ENCODE measurements at regions not wholly inside any gene's neighbourhood (a gene's known extent, or its start where the extent isn't known, plus 50 kb on each side); places are given as distances from the start of the nearest gene placed in this dataset.

DNA sequence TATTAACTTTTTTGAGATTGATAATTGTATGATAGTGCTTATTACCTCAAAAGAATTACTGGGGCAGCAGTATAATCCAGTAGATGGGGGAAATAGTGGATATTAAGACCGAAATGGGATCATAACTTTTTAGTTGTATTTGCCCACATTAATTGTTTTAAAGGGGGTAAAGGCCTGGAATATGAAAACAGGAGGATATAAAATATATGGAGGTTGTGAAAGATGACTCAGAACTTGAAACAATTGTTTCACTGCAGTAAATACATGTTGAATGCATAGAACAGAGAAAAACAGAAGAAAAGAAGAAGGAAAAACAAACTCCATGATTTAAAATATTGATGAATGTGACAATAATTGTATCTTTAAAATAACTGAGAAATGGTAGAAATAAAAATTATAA, 94.1 kb upstream of the VPREB1 start:
- TF ChIP-seq CTCF (IDR thresholded peaks at IDR 0.05) (no peak), POLR2A (IDR thresholded peaks at IDR 0.05) (no peak)
